Activated T-cell treated with anti-CD3 and anti-CD28 coated beads, Interleukin-2, amount 50 U/mL, for 4 hours (primary cell): ENCODE measurements at regions not wholly inside any gene's neighbourhood (a gene's known extent, or its start where the extent isn't known, plus 50 kb on each side); places are given as distances from the start of the nearest gene placed in this dataset.

Source experiments
- ATAC-seq, 2 donors: fragments of 200-7000 bp; cut with Tn5 transposase; one replicate each; pipeline ENCODE4 v1.10.0; 2021
- DNase-seq: peaks from one replicate; pipeline ENCODE4 v3.0.0-alpha.2; 2020
- H3K27me3 Mint-ChIP-seq: one replicate; pipeline ENCODE4 v1.8.0; 2021; ENCODE audit warnings: low read depth, mixed read lengths
- H3K36me3 Mint-ChIP-seq: one replicate; pipeline ENCODE4 v1.8.0; 2022; ENCODE audit warnings: mixed read lengths; ENCODE audit not compliant: insufficient read depth
- H3K4me1 Mint-ChIP-seq: one replicate; pipeline ENCODE4 v1.8.0; 2021; ENCODE audit warnings: low read depth, mixed read lengths
- H3K4me3 Mint-ChIP-seq: one replicate; pipeline ENCODE4 v1.8.0; 2021; ENCODE audit warnings: mild to moderate bottlenecking, moderate library complexity, mixed read lengths
- H3K9me3 Mint-ChIP-seq: one replicate; pipeline ENCODE4 v1.8.0; 2021; ENCODE audit warnings: mixed read lengths

GRCh38 chr2:225112362-225113126 lies 70.3 kb upstream of the DOCK10 start:
- ATAC-seq (no peak), DNase-seq (no peak)
- Mint-ChIP-seq H3K9me3 (no peaks in the 10 kb centered on the region), H3K4me1 (peaks cover 5% of the 10 kb centered on the region), H3K4me3 (no peak overlapping the region), H3K36me3 (no peaks in the 10 kb centered on the region), H3K27me3 (no peaks in the 10 kb centered on the region)

GRCh38 chr2:225108805-225109204 lies 66.5 kb upstream of the DOCK10 start:
- DNase-seq, result no peak
- Mint-ChIP-seq H3K36me3 (no peaks in the 10 kb centered on the region), H3K27me3 (no peaks in the 10 kb centered on the region), H3K4me3 (no peak overlapping the region), H3K9me3 (no peaks in the 10 kb centered on the region), H3K4me1 (no peaks in the 10 kb centered on the region)
- no peak for ATAC-seq

- H3K9me3 Mint-ChIP-seq, result no peaks in the 10 kb centered on the region
- H3K4me3 Mint-ChIP-seq, result no peak overlapping the region
- no peaks in the 10 kb centered on the region for H3K27me3 Mint-ChIP-seq
- H3K36me3 Mint-ChIP-seq, result no peaks in the 10 kb centered on the region
- H3K4me1 Mint-ChIP-seq, result no peaks in the 10 kb centered on the region
- DNase-seq (no peak), ATAC-seq (no peak)
Measured at GRCh38 chr2:225104971-225105370, 62.7 kb upstream of the DOCK10 start.

GRCh38 chr2:225104321-225104720 lies 62.1 kb upstream of the DOCK10 start:
- Mint-ChIP-seq H3K4me3 (no peak overlapping the region), H3K4me1 (no peaks in the 10 kb centered on the region), H3K9me3 (no peaks in the 10 kb centered on the region), H3K36me3 (no peaks in the 10 kb centered on the region), H3K27me3 (no peaks in the 10 kb centered on the region)
- DNase-seq (no peak), ATAC-seq (no peak)

- H3K4me3 Mint-ChIP-seq, result no peak overlapping the region
- H3K36me3 Mint-ChIP-seq, result no peaks in the 10 kb centered on the region
- DNase-seq (no peak), ATAC-seq (no peak)
- H3K27me3 Mint-ChIP-seq, result no peaks in the 10 kb centered on the region
- H3K9me3 Mint-ChIP-seq, result no peaks in the 10 kb centered on the region
- no peaks in the 10 kb centered on the region for H3K4me1 Mint-ChIP-seq
Measured at GRCh38 chr2:225103737-225104141, 61.5 kb upstream of the DOCK10 start.

GRCh38 chr2:225100856-225101294 lies 58.6 kb upstream of the DOCK10 start:
- Mint-ChIP-seq H3K4me3 (no peak overlapping the region), H3K4me1 (no peaks in the 10 kb centered on the region), H3K9me3 (no peaks in the 10 kb centered on the region), H3K36me3 (no peaks in the 10 kb centered on the region), H3K27me3 (no peaks in the 10 kb centered on the region)
- DNase-seq (no peak), ATAC-seq (peak; percentile 62 to 80)

GRCh38 chr2:225100269-225100668 lies 58.0 kb upstream of the DOCK10 start:
- no peak for ATAC-seq
- Mint-ChIP-seq H3K4me1 (no peaks in the 10 kb centered on the region), H3K36me3 (no peaks in the 10 kb centered on the region), H3K27me3 (no peaks in the 10 kb centered on the region), H3K9me3 (no peaks in the 10 kb centered on the region), H3K4me3 (no peak overlapping the region)
- DNase-seq, result no peak

- Mint-ChIP-seq H3K4me1 (no peaks in the 10 kb centered on the region), H3K9me3 (peaks cover 4% of the 10 kb centered on the region), H3K4me3 (no peak overlapping the region), H3K36me3 (no peaks in the 10 kb centered on the region), H3K27me3 (no peaks in the 10 kb centered on the region)
- ATAC-seq, result no peak
- no peak for DNase-seq
Measured at GRCh38 chr2:225097035-225097434, 54.8 kb upstream of the DOCK10 start.
